A549 (cell line): ENCODE measurements at regions not wholly inside any gene's neighbourhood (a gene's known extent, or its start where the extent isn't known, plus 50 kb on each side); places are given as distances from the start of the nearest gene placed in this dataset.

Experiments used
- CBX2 ChIP-seq: fragments of 200-600 bp; sonication (generic); IDR thresholded peaks from 2 replicates; pipeline ENCODE4 v1.6.1; 2016; ENCODE audit warnings: low read depth, mild to moderate bottlenecking, borderline replicate concordance
- CHD2 ChIP-seq: fragments of 150-350 bp; IDR thresholded peaks from 2 replicates; pipeline ENCODE4 v1.6.1; 2014; ENCODE audit warnings: low read length; ENCODE audit not compliant: partially characterized antibody
- CTCF ChIP-seq: fragments of >200 bp; sonication (Bioruptor Twin); formaldehyde crosslinking; IDR thresholded peaks from 3 replicates; pipeline ENCODE4 v1.5.1; 2016
- EP300 ChIP-seq, 2 experiments: fragments of >200 bp; sonication (Bioruptor Twin); formaldehyde crosslinking; IDR thresholded peaks; 2 replicates in 1 of 2; 3 replicates in 1 of 2; pipeline ENCODE4 v1.6.1; 2016 to 2017
- JUN ChIP-seq, 2 experiments: fragments of >200 bp; sonication (Bioruptor Twin); formaldehyde crosslinking; IDR thresholded peaks; 2 replicates in 1 of 2; 3 replicates in 1 of 2; pipeline ENCODE4 v1.6.1; 2016 to 2017
- JUNB ChIP-seq: fragments of >200 bp; sonication (Bioruptor Twin); formaldehyde crosslinking; IDR thresholded peaks from 2 replicates; pipeline ENCODE4 v1.6.1; 2016
- KDM5A ChIP-seq: fragments of 200-600 bp; sonication (generic); IDR thresholded peaks from 2 replicates; pipeline ENCODE4 v1.6.1; 2016; ENCODE audit warnings: antibody characterized with exemption, mild to moderate bottlenecking
- MYC ChIP-seq: IDR thresholded peaks from 2 replicates; pipeline ENCODE4 v1.6.1; 2012; ENCODE audit warnings: mild to moderate bottlenecking, inconsistent platforms, low read length, improper control_type of control experiment, borderline replicate concordance
- POLR2A ChIP-seq: IDR thresholded peaks from 2 replicates; pipeline ENCODE4 v1.6.1; 2012; ENCODE audit warnings: mild to moderate bottlenecking, low read length
- RFX5 ChIP-seq: fragments of 450-650 bp; IDR thresholded peaks from 2 replicates; pipeline ENCODE4 v1.7.1; 2014; ENCODE audit warnings: antibody characterized with exemption, mild to moderate bottlenecking, moderate library complexity
- TF ChIP-seq, protein P1 (sequence below): IDR thresholded peaks from 2 replicates; pipeline ENCODE4 v1.6.1; 2012

DNA sequence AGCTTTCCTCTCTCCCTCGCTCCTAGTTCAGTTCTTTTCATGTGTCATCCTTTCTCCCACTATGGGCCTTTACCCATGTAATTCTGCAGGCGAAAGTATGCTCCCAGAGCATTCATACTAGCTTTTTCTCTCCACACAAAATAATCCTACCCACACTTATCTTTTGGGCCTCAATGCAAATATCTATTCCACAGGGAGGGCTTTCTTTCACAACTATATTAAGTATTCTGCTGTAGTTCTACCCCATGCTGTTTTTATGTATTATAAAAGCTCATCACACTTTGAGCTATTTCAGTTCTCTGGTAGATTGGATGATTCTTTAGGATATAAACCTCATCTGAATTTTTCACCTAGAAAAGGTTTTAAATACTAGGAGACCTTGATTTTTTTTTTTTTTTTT is 774.6 kb upstream of the CRIM1 start:
- TF ChIP-seq, protein P1, sequence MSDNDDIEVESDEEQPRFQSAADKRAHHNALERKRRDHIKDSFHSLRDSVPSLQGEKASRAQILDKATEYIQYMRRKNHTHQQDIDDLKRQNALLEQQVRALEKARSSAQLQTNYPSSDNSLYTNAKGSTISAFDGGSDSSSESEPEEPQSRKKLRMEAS, result no peak
- TF ChIP-seq CTCF (no peak), POLR2A (no peak), JUN (IDR thresholded peaks at IDR 0.05) (no peak), KDM5A (no peak), EP300 (IDR thresholded peaks at IDR 0.05) (no peak), MYC (no peak), JUNB (no peak), CHD2 (no peak), CBX2 (no peak), RFX5 (no peak)
